Caco-2 (cell line): ENCODE measurements at regions not wholly inside any gene's neighbourhood (a gene's known extent, or its start where the extent isn't known, plus 50 kb on each side); places are given as distances from the start of the nearest gene placed in this dataset.

Experiments used
- BruUV-seq: library from RNA; stranded (reverse); fragments of 400-500 nt; replicated peaks from 2 replicates; lab custom pipeline; 2021; lab: Mats Ljungman, UMichigan
- CTCF ChIA-PET: fragments of 300-600 bp; sonication (Branson Sonifier 250); formaldehyde crosslinking; loops from one replicate; lab custom pipeline; 2022; ENCODE audit warnings: antibody characterized with exemption; lab: Charles Lee
- POLR2A ChIA-PET: fragments of 300-600 bp; sonication (Branson Sonifier 250); formaldehyde crosslinking; loops from one replicate; lab custom pipeline; 2022; ENCODE audit warnings: antibody characterized with exemption; lab: Charles Lee
- DNase-seq, 2 experiments: peaks; one replicate each; pipeline versions ENCODE4 v3.0.0 to v3.0.0-alpha.2; 2020 to 2022
- H3K27me3 ChIP-seq: replicated peaks from 2 replicates; pipeline ENCODE4 v1.6.0; 2011; ENCODE audit warnings: low read length; ENCODE audit not compliant: control insufficient read depth, insufficient read depth
- H3K36me3 ChIP-seq: 2 replicates; pipeline ENCODE4 v1.5.1; 2011; ENCODE audit warnings: low read length; ENCODE audit not compliant: control insufficient read depth, insufficient read depth
- H3K4me1 ChIP-seq: fragments of 250-450 bp; sonication (Bioruptor Pico); 2 replicates; pipeline ENCODE4 v1.5.1; 2020; ENCODE audit warnings: mild to moderate bottlenecking
- H3K4me3 ChIP-seq: 2 replicates; pipeline ENCODE4 v1.5.1; 2011; ENCODE audit warnings: low read depth, mild to moderate bottlenecking, control low read depth, low read length
- H3K9me3 ChIP-seq: fragments of 250-450 bp; sonication (Bioruptor Pico); 2 replicates; pipeline ENCODE4 v1.5.1; 2020; ENCODE audit warnings: mild to moderate bottlenecking, moderate library complexity
- H3K27ac Mint-ChIP-seq: one replicate; pipeline ENCODE4 v1.8.0; 2022; ENCODE audit warnings: mixed read lengths; ENCODE audit not compliant: unreplicated experiment
- H3K27me3 Mint-ChIP-seq: one replicate; pipeline ENCODE4 v1.8.0; 2022; ENCODE audit warnings: mixed read lengths; ENCODE audit not compliant: insufficient read depth, unreplicated experiment
- H3K36me3 Mint-ChIP-seq: one replicate; pipeline ENCODE4 v1.8.0; 2022; ENCODE audit warnings: mild to moderate bottlenecking, mixed read lengths; ENCODE audit not compliant: insufficient read depth, unreplicated experiment
- H3K4me1 Mint-ChIP-seq: one replicate; pipeline ENCODE4 v1.8.0; 2022; ENCODE audit warnings: low read depth, mixed read lengths; ENCODE audit not compliant: unreplicated experiment
- H3K4me3 Mint-ChIP-seq: one replicate; pipeline ENCODE4 v1.8.0; 2022; ENCODE audit warnings: mild to moderate bottlenecking, moderate library complexity, mixed read lengths; ENCODE audit not compliant: unreplicated experiment
- H3K9me3 Mint-ChIP-seq: one replicate; pipeline ENCODE4 v1.8.0; 2022; ENCODE audit warnings: mixed read lengths; ENCODE audit not compliant: unreplicated experiment
- CTCF ChIP-seq, 2 experiments: fragments of 200-600 bp in 1 of 2; IDR thresholded peaks; 1 replicate in 1 of 2; 2 replicates in 1 of 2; pipeline versions ENCODE4 v1.5.1 to v1.8.0; 2011 to 2022; ENCODE audit warnings: antibody characterized with exemption in 1 of 2, control low read depth in 1 of 2, inconsistent platforms in 1 of 2, low read depth in 1 of 2, low read length in 1 of 2, mild to moderate bottlenecking in 1 of 2, moderate library complexity in 1 of 2; ENCODE audit not compliant: insufficient read depth in 1 of 2, severe bottlenecking in 1 of 2, unreplicated experiment in 1 of 2
- intact Hi-C: fragments of 100-400 bp; cut with micrococcal nuclease; formaldehyde crosslinking; loops from one replicate; pipeline ENCODE4 v1.10.0; 2022; ENCODE audit not compliant: unreplicated experiment

- H3K27me3 ChIP-seq = no peaks in the 10 kb centered on the region
- BruUV-seq = no TSS peak
- ChIA-PET CTCF (interaction anchor here (0.7 kb wide), 1 partner anchor 261 kb away, joined by 4 read pairs; no protein-coding TSS in a partner anchor), POLR2A (no interaction called here)
- no peaks in the 10 kb centered on the region for H3K9me3 ChIP-seq
- H3K27ac Mint-ChIP-seq = no peak overlapping the region
- no peak overlapping the region for H3K4me3 ChIP-seq
- intact Hi-C loops = no loop called here
- H3K36me3 Mint-ChIP-seq = no peaks in the 10 kb centered on the region
- 0 out of 2 replicates have a peak, but pooled peaks cover 3% of the 10 kb centered on the region for H3K4me1 ChIP-seq
- no peaks in the 10 kb centered on the region for H3K27me3 Mint-ChIP-seq
- no peak for DNase-seq
- no peak for TF ChIP-seq CTCF (IDR thresholded peaks at IDR 0.05; ENCODE audit: insufficient read depth in 1 of 2, low read depth in 1 of 2, low read length in 1 of 2, severe bottlenecking in 1 of 2, unreplicated experiment in 1 of 2)
- H3K9me3 Mint-ChIP-seq = no peaks in the 10 kb centered on the region
- peaks cover 13% of the 10 kb centered on the region for H3K4me1 Mint-ChIP-seq
- no peak overlapping the region for H3K4me3 Mint-ChIP-seq
- H3K36me3 ChIP-seq = no peaks in the 10 kb centered on the region
Measured at GRCh38 chr5:96140084-96140483, 178.4 kb upstream of the ELL2 start.

GRCh38 chr5:96134886-96135285 lies 173.2 kb upstream of the ELL2 start:
- CTCF ChIA-PET = no interaction called here
- intact Hi-C loops = no loop called here
- Mint-ChIP-seq H3K27ac (no peak overlapping the region), H3K27me3 (no peaks in the 10 kb centered on the region), H3K9me3 (no peaks in the 10 kb centered on the region), H3K36me3 (no peaks in the 10 kb centered on the region), H3K4me1 (no peaks in the 10 kb centered on the region), H3K4me3 (no peak overlapping the region)
- no peaks in the 10 kb centered on the region for H3K36me3 ChIP-seq
- no peaks in the 10 kb centered on the region for H3K9me3 ChIP-seq
- H3K4me3 ChIP-seq = no peak overlapping the region
- no TSS peak for BruUV-seq
- TF ChIP-seq CTCF (IDR thresholded peaks at IDR 0.05; ENCODE audit: insufficient read depth in 1 of 2, low read depth in 1 of 2, low read length in 1 of 2, severe bottlenecking in 1 of 2, unreplicated experiment in 1 of 2) = no peak
- no peaks in the 10 kb centered on the region for H3K4me1 ChIP-seq
- DNase-seq = no peak
- H3K27me3 ChIP-seq = no peaks in the 10 kb centered on the region
- POLR2A ChIA-PET = no interaction called here

GRCh38 chr5:96133341-96134079 lies 171.9 kb upstream of the ELL2 start:
- ChIA-PET CTCF (no interaction called here), POLR2A (no interaction called here)
- no peak overlapping the region for H3K27ac Mint-ChIP-seq
- Histone ChIP-seq H3K4me3 (no peak overlapping the region), H3K36me3 (no peaks in the 10 kb centered on the region), H3K9me3 (no peaks in the 10 kb centered on the region), H3K4me1 (no peaks in the 10 kb centered on the region), H3K27me3 (no peaks in the 10 kb centered on the region)
- no peaks in the 10 kb centered on the region for H3K9me3 Mint-ChIP-seq
- no peaks in the 10 kb centered on the region for H3K27me3 Mint-ChIP-seq
- TF ChIP-seq CTCF (IDR thresholded peaks at IDR 0.05; ENCODE audit: insufficient read depth in 1 of 2, low read depth in 1 of 2, low read length in 1 of 2, severe bottlenecking in 1 of 2, unreplicated experiment in 1 of 2) = no peak
- H3K4me3 Mint-ChIP-seq = no peak overlapping the region
- no TSS peak for BruUV-seq
- DNase-seq = no peak
- H3K4me1 Mint-ChIP-seq = no peaks in the 10 kb centered on the region
- H3K36me3 Mint-ChIP-seq = no peaks in the 10 kb centered on the region
- intact Hi-C loops = no loop called here
